ENCODE measurements at regions not wholly inside any gene's neighbourhood (a gene's known extent, or its start where the extent isn't known, plus 50 kb on each side); places are given as distances from the start of the nearest gene placed in this dataset.

DNA sequence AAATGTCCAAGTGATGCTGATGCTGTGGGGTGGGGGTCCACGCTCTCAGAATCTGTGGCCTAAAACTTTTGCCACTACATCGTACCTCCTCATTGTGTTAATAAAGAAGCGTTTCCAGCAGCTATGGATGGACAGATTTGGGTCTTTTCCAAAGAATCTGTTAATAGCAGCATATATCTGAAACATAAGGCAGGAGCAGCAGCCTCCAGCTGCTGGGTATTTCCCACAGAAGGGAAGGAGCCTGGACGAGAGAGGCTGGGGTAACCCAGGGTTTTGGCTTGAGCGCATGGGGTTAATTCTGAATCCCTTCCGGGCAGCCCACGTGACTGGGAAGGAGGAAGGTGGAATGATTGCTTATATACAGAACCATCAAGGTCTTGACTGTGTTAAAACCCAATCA lies 332.4 kb downstream of the BCOR start:
- DNase-seq: no peak
- no peaks in the 10 kb centered on the region for H3K36me3 ChIP-seq (ENCODE audit: control insufficient read depth, insufficient read depth, low read length)
- ATAC-seq (ENCODE audit: low read depth in 2 of 2): no peak
- Mint-ChIP-seq H3K36me3 (no peaks in the 10 kb centered on the region), H3K4me1 (peaks cover 6 to 18% (median 9%) of the 10 kb centered on the region in 4 donors), H3K27ac (peak overlapping the region; percentile 95 to 96 (median 96)), H3K9me3 (peaks cover 0 to under 1% (median 0%) of the 10 kb centered on the region in 7 donors), H3K27me3 (no peaks in the 10 kb centered on the region), H3K4me3 (no peak overlapping the region)
- H3K27me3 ChIP-seq (ENCODE audit: control insufficient read depth, insufficient read depth, low read length): no peaks in the 10 kb centered on the region
- no peaks in the 10 kb centered on the region for H3K9me3 ChIP-seq (ENCODE audit: control insufficient read depth in 2 of 2, low read length in 2 of 2)
- H3K4me3 ChIP-seq (ENCODE audit: low read depth, low read length): peak overlapping the region; percentile 61
- H3K27ac ChIP-seq (ENCODE audit: insufficient read depth, low read length, poor library complexity, severe bottlenecking): peak overlapping the region; percentile 81
- peaks cover 10% of the 10 kb centered on the region for H3K4me1 ChIP-seq (ENCODE audit: control insufficient read depth, insufficient read depth, low read length, poor library complexity, severe bottlenecking)

DNA sequence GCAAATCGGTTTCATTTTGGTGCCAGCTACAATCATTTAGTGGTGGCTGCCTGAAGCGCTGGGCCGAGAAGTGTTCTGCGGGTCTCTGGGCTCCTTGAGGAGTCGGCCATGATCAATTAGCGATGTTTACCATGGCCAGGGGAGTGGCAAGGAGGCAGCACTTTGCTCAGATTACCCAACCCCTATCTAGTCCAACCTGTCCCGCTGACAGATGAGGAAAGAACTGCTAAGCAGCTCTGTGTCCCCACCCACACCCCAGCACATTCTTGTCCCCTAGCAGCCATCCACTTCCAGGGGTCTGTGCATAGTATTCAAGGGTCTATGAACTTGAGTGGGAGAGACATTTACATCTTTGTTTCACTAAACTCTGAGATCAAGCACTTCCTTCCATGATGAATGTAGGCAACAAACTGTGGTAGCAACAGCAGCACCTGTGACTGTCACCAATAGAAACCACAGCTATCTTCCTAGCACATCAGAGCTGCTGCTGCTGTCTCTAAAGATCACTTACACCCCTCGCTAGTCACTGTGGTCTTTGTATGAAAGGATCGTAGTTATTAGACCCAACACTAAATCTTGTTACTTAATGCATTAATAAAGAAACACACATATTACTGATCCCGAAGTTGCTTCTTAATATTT lies 331.6 kb downstream of the BCOR start:
- Mint-ChIP-seq H3K36me3 (no peaks in the 10 kb centered on the region), H3K27me3 (no peaks in the 10 kb centered on the region), H3K4me3 (peak overlapping the region; percentile 15 to 75 (median 50)), H3K27ac (peak overlapping the region; percentile 95 to 96 (median 96)), H3K4me1 (peaks cover 6 to 20% (median 9%) of the 10 kb centered on the region in 4 donors), H3K9me3 (peaks cover 0 to 2% (median 0%) of the 10 kb centered on the region in 7 donors)
- peak overlapping the region; percentile 61 for H3K4me3 ChIP-seq (ENCODE audit: low read depth, low read length)
- peaks cover 13% of the 10 kb centered on the region for H3K4me1 ChIP-seq (ENCODE audit: control insufficient read depth, insufficient read depth, low read length, poor library complexity, severe bottlenecking)
- H3K9me3 ChIP-seq (ENCODE audit: control insufficient read depth in 2 of 2, low read length in 2 of 2): no peaks in the 10 kb centered on the region
- H3K36me3 ChIP-seq (ENCODE audit: control insufficient read depth, insufficient read depth, low read length): no peaks in the 10 kb centered on the region
- peak; percentile 97 to 98 for ATAC-seq (ENCODE audit: low read depth in 2 of 2)
- H3K27me3 ChIP-seq (ENCODE audit: control insufficient read depth, insufficient read depth, low read length): no peaks in the 10 kb centered on the region
- DNase-seq: peak in 2 of 3 donors; percentile 62 to 69
- H3K27ac ChIP-seq (ENCODE audit: insufficient read depth, low read length, poor library complexity, severe bottlenecking): peak overlapping the region; percentile 81

DNA sequence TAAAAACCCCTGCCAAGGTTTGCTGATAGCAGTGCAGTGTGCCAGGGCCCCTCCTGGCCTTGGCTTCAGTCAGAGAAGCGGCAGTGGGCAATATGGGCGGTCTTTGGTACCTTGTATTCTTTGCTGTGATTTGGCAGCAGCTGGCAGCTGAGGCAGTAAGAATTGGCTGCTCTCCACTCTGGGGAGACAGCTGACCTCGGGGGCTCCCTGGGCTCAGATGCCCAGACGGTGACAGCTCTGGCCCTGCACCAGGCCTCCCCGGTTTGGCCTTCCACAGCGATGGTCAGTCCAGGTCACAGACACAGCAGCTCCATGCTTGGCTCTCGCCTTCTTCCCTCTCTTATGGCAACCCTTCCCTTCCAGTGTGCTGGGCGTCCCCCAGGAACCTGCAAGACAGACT lies 330.9 kb downstream of the BCOR start:
- Mint-ChIP-seq H3K4me1 (peaks cover 12 to 26% (median 13%) of the 10 kb centered on the region in 4 donors), H3K27me3 (no peaks in the 10 kb centered on the region), H3K9me3 (peaks cover 0 to 2% (median 0%) of the 10 kb centered on the region in 7 donors), H3K36me3 (no peaks in the 10 kb centered on the region), H3K4me3 (peak overlapping the region in 2 of 4 donors; percentile 15 to 53), H3K27ac (peak overlapping the region; percentile 95 to 96 (median 96))
- Histone ChIP-seq H3K27me3 (ENCODE audit: control insufficient read depth, insufficient read depth, low read length) (no peaks in the 10 kb centered on the region), H3K9me3 (ENCODE audit: control insufficient read depth in 2 of 2, low read length in 2 of 2) (no peaks in the 10 kb centered on the region), H3K36me3 (ENCODE audit: control insufficient read depth, insufficient read depth, low read length) (no peaks in the 10 kb centered on the region), H3K4me3 (ENCODE audit: low read depth, low read length) (peak overlapping the region; percentile 61), H3K27ac (ENCODE audit: insufficient read depth, low read length, poor library complexity, severe bottlenecking) (peak overlapping the region; percentile 81), H3K4me1 (ENCODE audit: control insufficient read depth, insufficient read depth, low read length, poor library complexity, severe bottlenecking) (peaks cover 20% of the 10 kb centered on the region)
- DNase-seq (no peak), ATAC-seq (ENCODE audit: low read depth in 2 of 2) (no peak)

GRCh38 chrX:39767446-39767845 lies 330.3 kb downstream of the BCOR start:
- H3K27me3 Mint-ChIP-seq: no peaks in the 10 kb centered on the region
- H3K27me3 ChIP-seq (ENCODE audit: control insufficient read depth, insufficient read depth, low read length): no peaks in the 10 kb centered on the region
- DNase-seq (no peak), ATAC-seq (ENCODE audit: low read depth in 2 of 2) (no peak)
- H3K9me3 ChIP-seq (ENCODE audit: control insufficient read depth in 2 of 2, low read length in 2 of 2): no peaks in the 10 kb centered on the region
- no peak overlapping the region for H3K27ac Mint-ChIP-seq
- H3K36me3 Mint-ChIP-seq: no peaks in the 10 kb centered on the region
- H3K27ac ChIP-seq (ENCODE audit: insufficient read depth, low read length, poor library complexity, severe bottlenecking): no peak overlapping the region
- H3K4me3 ChIP-seq (ENCODE audit: low read depth, low read length): no peak overlapping the region
- peaks cover 26% of the 10 kb centered on the region for H3K4me1 ChIP-seq (ENCODE audit: control insufficient read depth, insufficient read depth, low read length, poor library complexity, severe bottlenecking)
- peaks cover 15 to 31% (median 18%) of the 10 kb centered on the region in 4 donors for H3K4me1 Mint-ChIP-seq
- no peaks in the 10 kb centered on the region for H3K36me3 ChIP-seq (ENCODE audit: control insufficient read depth, insufficient read depth, low read length)
- peaks cover 0 to 2% (median 0%) of the 10 kb centered on the region in 7 donors for H3K9me3 Mint-ChIP-seq
- no peak overlapping the region for H3K4me3 Mint-ChIP-seq

- no peak for DNase-seq
These were observed 328.0 kb downstream of the BCOR start for GRCh38 chrX:39769748-39770147.

GRCh38 chrX:39771089-39771488 lies 326.7 kb downstream of the BCOR start:
- Mint-ChIP-seq H3K27ac (peak overlapping the region; percentile 87 to 94 (median 92)), H3K27me3 (no peaks in the 10 kb centered on the region), H3K4me3 (peak overlapping the region in 1 of 4 donors; percentile 35), H3K9me3 (peaks cover 0 to 2% (median 0%) of the 10 kb centered on the region in 7 donors), H3K4me1 (peaks cover 22 to 47% (median 31%) of the 10 kb centered on the region in 4 donors), H3K36me3 (no peaks in the 10 kb centered on the region)
- no peaks in the 10 kb centered on the region for H3K36me3 ChIP-seq (ENCODE audit: control insufficient read depth, insufficient read depth, low read length)
- H3K27ac ChIP-seq (ENCODE audit: insufficient read depth, low read length, poor library complexity, severe bottlenecking): no peak overlapping the region
- no peaks in the 10 kb centered on the region for H3K27me3 ChIP-seq (ENCODE audit: control insufficient read depth, insufficient read depth, low read length)
- H3K9me3 ChIP-seq (ENCODE audit: control insufficient read depth in 2 of 2, low read length in 2 of 2): no peaks in the 10 kb centered on the region
- H3K4me3 ChIP-seq (ENCODE audit: low read depth, low read length): no peak overlapping the region
- H3K4me1 ChIP-seq (ENCODE audit: control insufficient read depth, insufficient read depth, low read length, poor library complexity, severe bottlenecking): peaks cover 57% of the 10 kb centered on the region
- no peak for DNase-seq
- ATAC-seq (ENCODE audit: low read depth in 2 of 2): no peak

More at GRCh38 chrX:39769748-39770147, 328.0 kb downstream of the BCOR start:
- no peaks in the 10 kb centered on the region for H3K9me3 ChIP-seq (ENCODE audit: control insufficient read depth in 2 of 2, low read length in 2 of 2)
- H3K27ac ChIP-seq (ENCODE audit: insufficient read depth, low read length, poor library complexity, severe bottlenecking): no peak overlapping the region
- Mint-ChIP-seq H3K36me3 (no peaks in the 10 kb centered on the region), H3K4me1 (peaks cover 22 to 50% (median 34%) of the 10 kb centered on the region in 4 donors), H3K27ac (no peak overlapping the region), H3K9me3 (peaks cover 0 to 2% (median 0%) of the 10 kb centered on the region in 7 donors), H3K4me3 (no peak overlapping the region), H3K27me3 (no peaks in the 10 kb centered on the region)
- H3K4me1 ChIP-seq (ENCODE audit: control insufficient read depth, insufficient read depth, low read length, poor library complexity, severe bottlenecking): peaks cover 48% of the 10 kb centered on the region
- H3K36me3 ChIP-seq (ENCODE audit: control insufficient read depth, insufficient read depth, low read length): no peaks in the 10 kb centered on the region
- no peak overlapping the region for H3K4me3 ChIP-seq (ENCODE audit: low read depth, low read length)
- H3K27me3 ChIP-seq (ENCODE audit: control insufficient read depth, insufficient read depth, low read length): no peaks in the 10 kb centered on the region
- ATAC-seq (ENCODE audit: low read depth in 2 of 2): no peak

DNA sequence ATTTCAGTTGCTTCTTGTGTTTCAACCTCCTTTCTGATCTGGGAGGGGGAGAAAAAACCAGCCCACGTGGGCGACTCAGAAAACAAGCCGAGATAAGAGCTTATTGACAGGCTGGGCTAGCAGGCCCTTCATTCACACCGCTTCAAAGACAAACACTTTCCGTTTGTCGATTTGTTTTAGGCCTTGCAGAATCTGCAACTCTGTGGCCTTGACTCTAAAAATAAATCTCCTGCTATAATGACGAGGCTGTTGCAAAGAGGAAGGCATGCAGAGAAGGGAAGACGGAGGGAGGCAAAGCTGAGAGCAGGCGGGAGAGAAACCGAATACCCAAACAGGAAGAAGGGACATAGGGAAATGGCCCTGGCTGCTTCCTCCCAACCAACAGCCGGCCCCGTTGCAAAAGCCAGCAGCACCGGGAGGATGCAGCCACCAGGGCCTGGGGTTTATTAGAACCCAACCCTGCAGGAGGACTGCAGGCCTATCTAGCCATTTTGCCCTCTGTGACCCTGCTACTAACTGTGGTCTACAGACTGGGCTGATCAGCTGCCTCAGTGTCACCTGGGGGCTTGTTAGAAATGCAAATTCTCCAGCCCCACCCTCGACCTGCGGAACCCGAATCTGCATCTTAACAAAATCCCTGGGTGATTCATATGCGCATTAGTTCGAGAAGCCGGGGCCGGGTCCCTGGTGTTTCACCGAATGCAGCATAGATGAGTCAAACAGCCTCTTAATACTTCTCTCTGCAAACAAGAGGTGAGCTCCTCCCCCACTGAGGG lies 325.5 kb downstream of the BCOR start:
- H3K4me3 ChIP-seq (ENCODE audit: low read depth, low read length): peak overlapping the region; percentile 41
- H3K4me3 Mint-ChIP-seq: peak overlapping the region; percentile 70 to 93 (median 76)
- ATAC-seq (ENCODE audit: low read depth in 2 of 2): peak; percentile 65 to 70
- no peaks in the 10 kb centered on the region for H3K27me3 Mint-ChIP-seq
- no peaks in the 10 kb centered on the region for H3K27me3 ChIP-seq (ENCODE audit: control insufficient read depth, insufficient read depth, low read length)
- no peaks in the 10 kb centered on the region for H3K36me3 ChIP-seq (ENCODE audit: control insufficient read depth, insufficient read depth, low read length)
- H3K9me3 Mint-ChIP-seq: peaks cover 0 to 2% (median 0%) of the 10 kb centered on the region in 7 donors
- peaks cover 19 to 48% (median 32%) of the 10 kb centered on the region in 4 donors for H3K4me1 Mint-ChIP-seq
- DNase-seq: peak; percentile 23 to 53 (median 39)
- peaks cover 51% of the 10 kb centered on the region for H3K4me1 ChIP-seq (ENCODE audit: control insufficient read depth, insufficient read depth, low read length, poor library complexity, severe bottlenecking)
- H3K27ac ChIP-seq (ENCODE audit: insufficient read depth, low read length, poor library complexity, severe bottlenecking): peak overlapping the region; percentile 76
- no peaks in the 10 kb centered on the region for H3K36me3 Mint-ChIP-seq
- H3K27ac Mint-ChIP-seq: peak overlapping the region; percentile 87 to 94 (median 92)
- no peaks in the 10 kb centered on the region for H3K9me3 ChIP-seq (ENCODE audit: control insufficient read depth in 2 of 2, low read length in 2 of 2)

Data from CD4-positive, CD25-positive, alpha-beta regulatory T cell (primary cell).